Trophoblast cell (in vitro differentiated cells and primary cell): ENCODE measurements at regions not wholly inside any gene's neighbourhood (a gene's known extent, or its start where the extent isn't known, plus 50 kb on each side); places are given as distances from the start of the nearest gene placed in this dataset.

ENCODE experiments used
- DNase-seq, 2 donors: peaks; one replicate each; pipeline ENCODE4 v3.0.0-alpha.2; 2016
- H2AFZ ChIP-seq: 2 replicates; pipeline ENCODE4 v1.6.1; 2013; ENCODE audit warnings: low read length, moderate library complexity, mild to moderate bottlenecking; ENCODE audit not compliant: insufficient read depth, poor library complexity
- H2AK5ac ChIP-seq: 2 replicates; pipeline ENCODE4 v1.6.1; 2013; ENCODE audit warnings: mild to moderate bottlenecking, low read length
- H2BK120ac ChIP-seq: 2 replicates; pipeline ENCODE4 v1.6.1; 2013; ENCODE audit warnings: low read length, mild to moderate bottlenecking, moderate library complexity; ENCODE audit not compliant: insufficient read depth, poor library complexity
- H2BK12ac ChIP-seq: 2 replicates; pipeline ENCODE4 v1.6.1; 2013; ENCODE audit warnings: mild to moderate bottlenecking, low read length, moderate library complexity
- H2BK5ac ChIP-seq: 2 replicates; pipeline ENCODE4 v1.6.1; 2013; ENCODE audit warnings: low read length, low read depth, moderate library complexity, mild to moderate bottlenecking; ENCODE audit not compliant: poor library complexity
- H3K14ac ChIP-seq: 2 replicates; pipeline ENCODE4 v1.6.1; 2013; ENCODE audit warnings: mild to moderate bottlenecking, low read length
- H3K18ac ChIP-seq: 2 replicates; pipeline ENCODE4 v1.6.1; 2013; ENCODE audit warnings: mild to moderate bottlenecking, low read length
- H3K23ac ChIP-seq: 2 replicates; pipeline ENCODE4 v1.6.1; 2013; ENCODE audit warnings: low read length
- H3K27ac ChIP-seq: 2 replicates; pipeline ENCODE4 v1.5.1; 2013; ENCODE audit warnings: low read depth, mild to moderate bottlenecking, inconsistent platforms, low read length, moderate library complexity
- H3K27me3 ChIP-seq: 2 replicates; pipeline ENCODE4 v1.6.1; 2013; ENCODE audit warnings: inconsistent platforms, mild to moderate bottlenecking, low read length, moderate library complexity; ENCODE audit not compliant: insufficient read depth
- H3K36me3 ChIP-seq, 2 experiments: 1 replicate in 1 of 2; 2 replicates in 1 of 2; pipeline ENCODE4 v1.6.1; 2013; ENCODE audit warnings: low read length in 2 of 2, mild to moderate bottlenecking in 2 of 2, moderate library complexity in 1 of 2; ENCODE audit not compliant: insufficient read depth in 2 of 2, control insufficient read depth in 1 of 2
- H3K4ac ChIP-seq: 2 replicates; pipeline ENCODE4 v1.6.1; 2013; ENCODE audit warnings: low read depth, mild to moderate bottlenecking, low read length, moderate library complexity
- H3K4me1 ChIP-seq, 2 experiments: 1 replicate in 1 of 2; 2 replicates in 1 of 2; pipeline ENCODE4 v1.6.1; 2013; ENCODE audit warnings: low read length in 2 of 2, mild to moderate bottlenecking in 2 of 2, moderate library complexity in 1 of 2; ENCODE audit not compliant: insufficient read depth in 2 of 2, control insufficient read depth in 1 of 2
- H3K4me2 ChIP-seq: 2 replicates; pipeline ENCODE4 v1.6.1; 2013; ENCODE audit warnings: inconsistent platforms, mild to moderate bottlenecking, low read length, moderate library complexity
- H3K4me3 ChIP-seq: 2 replicates; pipeline ENCODE4 v1.5.1; 2013; ENCODE audit warnings: mild to moderate bottlenecking, low read depth, low read length, inconsistent platforms
- H3K79me1 ChIP-seq: one replicate; pipeline ENCODE4 v1.6.1; 2013; ENCODE audit warnings: low read length
- H3K79me2 ChIP-seq: 2 replicates; pipeline ENCODE4 v1.6.1; 2013; ENCODE audit warnings: low read length, mild to moderate bottlenecking; ENCODE audit not compliant: control insufficient read depth, insufficient read depth, poor library complexity
- H3K9ac ChIP-seq: 2 replicates; pipeline ENCODE4 v1.6.1; 2013; ENCODE audit warnings: mild to moderate bottlenecking, low read length
- H3K9me3 ChIP-seq: 2 replicates; pipeline ENCODE4 v1.6.1; 2013; ENCODE audit warnings: low read depth, mild to moderate bottlenecking, control low read depth, inconsistent platforms, low read length; ENCODE audit not compliant: insufficient read depth
- H4K12ac ChIP-seq: 2 replicates; pipeline ENCODE4 v1.6.1; 2013; ENCODE audit warnings: low read depth, mild to moderate bottlenecking, low read length, moderate library complexity
- H4K8ac ChIP-seq: 2 replicates; pipeline ENCODE4 v1.6.1; 2013; ENCODE audit warnings: low read depth, mild to moderate bottlenecking, low read length, moderate library complexity
- H4K91ac ChIP-seq: one replicate; pipeline ENCODE4 v1.6.1; 2013; ENCODE audit warnings: low read depth, mild to moderate bottlenecking, low read length, moderate library complexity
- WGBS: extraction: QIAGEN DNeasy Blood & Tissue Kit; methylation state at CpG from one replicate; pipeline ENCODE4 v1.1.7; 2013; ENCODE audit warnings: missing lambda C conversion rate; ENCODE audit not compliant: insufficient read length, insufficient coverage; ENCODE audit errors: extremely low coverage; 5-methylcytosine and 5-hydroxymethylcytosine counted together

DNA sequence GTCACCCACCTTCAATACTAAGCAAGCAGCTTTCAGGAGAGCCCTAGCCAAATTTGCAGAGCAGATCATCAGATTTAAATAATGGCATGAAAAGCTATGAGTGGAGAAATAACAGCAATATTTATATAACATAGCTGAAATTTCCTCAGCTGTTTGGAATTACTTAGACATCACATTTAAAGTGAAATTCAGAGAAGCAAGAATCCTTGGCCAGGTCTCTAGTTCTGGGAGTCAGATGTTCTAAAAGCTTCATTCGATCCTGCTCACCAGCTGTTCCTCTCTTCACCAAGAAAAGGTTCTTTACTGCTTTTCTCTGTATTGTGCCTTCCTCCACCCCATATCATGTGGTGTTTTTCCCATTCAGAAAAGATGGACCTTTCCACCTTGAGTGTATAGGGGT lies 152.3 kb upstream of the JAG1 start:
- no peak overlapping the region for H4K91ac ChIP-seq
- H4K12ac ChIP-seq: no peak overlapping the region
- H3K27ac ChIP-seq: no peak overlapping the region
- no peaks in the 10 kb centered on the region for H3K9me3 ChIP-seq
- no peak overlapping the region for H3K14ac ChIP-seq
- H4K8ac ChIP-seq: no peak overlapping the region
- no peak overlapping the region for H2AK5ac ChIP-seq
- no peak overlapping the region for H3K4ac ChIP-seq
- H3K4me3 ChIP-seq: no peak overlapping the region
- H3K18ac ChIP-seq: no peak overlapping the region
- H3K27me3 ChIP-seq: no peaks in the 10 kb centered on the region
- no peak overlapping the region for H2AFZ ChIP-seq
- no peak overlapping the region for H3K23ac ChIP-seq
- H2BK12ac ChIP-seq: no peak overlapping the region
- no peak overlapping the region for H2BK5ac ChIP-seq
- DNase-seq: no peak
- H3K36me3 ChIP-seq: no peaks in the 10 kb centered on the region
- no peak overlapping the region for H3K9ac ChIP-seq
- no CpG with 5 or more reads among the region's 1 CpG for WGBS
- no peak overlapping the region for H3K4me2 ChIP-seq
- H3K4me1 ChIP-seq: no peaks in the 10 kb centered on the region
- H2BK120ac ChIP-seq: no peak overlapping the region
- no peaks in the 10 kb centered on the region for H3K79me1 ChIP-seq
- H3K79me2 ChIP-seq: no peaks in the 10 kb centered on the region

DNA sequence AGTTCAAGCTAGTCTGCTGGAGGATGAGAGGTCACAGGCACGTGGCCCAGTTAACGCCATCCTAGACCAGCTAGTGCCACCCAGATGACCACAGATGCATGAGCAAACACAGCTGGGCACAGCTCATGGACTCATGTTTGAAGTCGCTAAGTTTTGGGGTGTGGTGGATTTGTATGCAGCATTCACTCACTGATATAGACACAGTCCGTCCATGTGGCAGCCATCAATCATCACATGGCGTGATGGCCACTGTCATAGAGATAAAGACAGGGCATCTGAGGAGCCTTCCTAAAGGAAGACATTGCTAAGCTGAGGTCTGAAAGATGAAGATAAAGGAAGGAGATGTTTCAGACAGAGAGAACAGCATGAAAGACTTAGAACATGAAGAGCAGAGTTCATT lies 154.4 kb upstream of the JAG1 start:
- H2BK12ac ChIP-seq: no peak overlapping the region
- no peak overlapping the region for H3K9ac ChIP-seq
- H4K12ac ChIP-seq: no peak overlapping the region
- peak overlapping the region; percentile 28 for H3K4me3 ChIP-seq
- no peaks in the 10 kb centered on the region for H3K9me3 ChIP-seq
- H3K4ac ChIP-seq: no peak overlapping the region
- no peak overlapping the region for H2AFZ ChIP-seq
- no peak overlapping the region for H3K27ac ChIP-seq
- H4K8ac ChIP-seq: no peak overlapping the region
- H3K23ac ChIP-seq: no peak overlapping the region
- no CpG with 5 or more reads among the region's 5 CpGs for WGBS
- no peak overlapping the region for H3K14ac ChIP-seq
- no peaks in the 10 kb centered on the region for H3K79me2 ChIP-seq
- H3K18ac ChIP-seq: no peak overlapping the region
- H4K91ac ChIP-seq: no peak overlapping the region
- H3K4me2 ChIP-seq: no peak overlapping the region
- no peak for DNase-seq
- no peaks in the 10 kb centered on the region for H3K79me1 ChIP-seq
- no peaks in the 10 kb centered on the region for H3K27me3 ChIP-seq
- H2AK5ac ChIP-seq: no peak overlapping the region
- no peak overlapping the region for H2BK5ac ChIP-seq
- H3K4me1 ChIP-seq: no peaks in the 10 kb centered on the region
- H2BK120ac ChIP-seq: no peak overlapping the region
- no peaks in the 10 kb centered on the region for H3K36me3 ChIP-seq

DNA sequence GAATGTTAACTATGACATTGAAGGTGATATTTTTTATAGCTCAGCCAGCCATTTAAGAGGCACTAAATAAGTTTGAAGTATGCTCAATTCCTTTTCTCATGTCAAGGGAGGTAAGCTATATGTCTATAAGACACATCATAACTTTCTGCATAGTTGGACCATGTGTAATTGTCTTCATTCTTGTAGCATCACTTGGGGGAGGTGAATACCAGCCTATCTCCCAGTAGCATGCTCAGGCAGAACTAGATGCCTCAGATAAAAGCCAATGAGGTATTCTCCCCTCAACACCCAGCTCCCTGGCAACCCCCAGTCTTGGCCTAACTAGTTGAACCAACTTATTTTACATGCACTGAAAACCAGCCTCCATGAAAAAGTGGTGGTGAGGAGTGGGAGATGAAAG lies 158.3 kb upstream of the JAG1 start:
- Histone ChIP-seq H3K4ac (no peak overlapping the region), H3K79me1 (no peaks in the 10 kb centered on the region), H4K12ac (no peak overlapping the region), H3K4me2 (no peak overlapping the region), H3K23ac (no peak overlapping the region), H3K36me3 (no peaks in the 10 kb centered on the region), H3K4me1 (no peaks in the 10 kb centered on the region), H3K18ac (no peak overlapping the region), H2BK5ac (no peak overlapping the region), H4K91ac (no peak overlapping the region), H2BK12ac (no peak overlapping the region), H3K79me2 (no peaks in the 10 kb centered on the region), H3K14ac (no peak overlapping the region), H3K4me3 (no peak overlapping the region), H4K8ac (no peak overlapping the region), H3K27me3 (no peaks in the 10 kb centered on the region), H2AK5ac (no peak overlapping the region), H2BK120ac (no peak overlapping the region), H2AFZ (no peak overlapping the region), H3K9ac (no peak overlapping the region), H3K9me3 (no peaks in the 10 kb centered on the region), H3K27ac (no peak overlapping the region)
- DNase-seq: peak in 1 of 2 donors; percentile 53

DNA sequence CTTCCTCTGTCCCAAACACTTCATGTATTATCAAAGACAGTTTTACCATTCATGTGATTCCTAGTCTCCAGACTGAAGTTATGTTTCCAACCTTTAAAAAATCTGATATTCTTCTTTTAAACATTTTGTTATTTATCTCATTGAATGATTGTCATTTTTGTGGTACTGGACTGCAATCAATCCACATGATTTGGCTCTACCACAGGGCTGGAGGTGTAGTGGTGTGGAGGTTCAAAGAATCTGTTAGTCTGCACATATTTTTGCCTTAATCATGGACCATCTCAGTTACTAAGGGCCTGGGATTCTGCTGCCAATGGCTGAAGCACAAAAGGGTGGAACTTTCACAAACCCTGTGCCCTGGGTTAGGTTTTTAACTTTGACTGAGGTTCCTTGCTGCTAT lies 164.1 kb upstream of the JAG1 start:
- Histone ChIP-seq H2AFZ (no peak overlapping the region), H3K27ac (no peak overlapping the region), H3K36me3 (no peaks in the 10 kb centered on the region), H2BK120ac (no peak overlapping the region), H3K18ac (no peak overlapping the region), H3K23ac (no peak overlapping the region), H3K4ac (no peak overlapping the region), H4K8ac (no peak overlapping the region), H3K4me3 (no peak overlapping the region), H3K79me1 (no peaks in the 10 kb centered on the region), H3K27me3 (no peaks in the 10 kb centered on the region), H4K91ac (no peak overlapping the region), H2AK5ac (no peak overlapping the region), H3K4me1 (no peaks in the 10 kb centered on the region), H3K9me3 (no peaks in the 10 kb centered on the region), H2BK5ac (no peak overlapping the region), H3K4me2 (no peak overlapping the region), H3K14ac (no peak overlapping the region), H3K9ac (no peak overlapping the region), H4K12ac (no peak overlapping the region), H3K79me2 (no peaks in the 10 kb centered on the region), H2BK12ac (no peak overlapping the region)
- no peak for DNase-seq

DNA sequence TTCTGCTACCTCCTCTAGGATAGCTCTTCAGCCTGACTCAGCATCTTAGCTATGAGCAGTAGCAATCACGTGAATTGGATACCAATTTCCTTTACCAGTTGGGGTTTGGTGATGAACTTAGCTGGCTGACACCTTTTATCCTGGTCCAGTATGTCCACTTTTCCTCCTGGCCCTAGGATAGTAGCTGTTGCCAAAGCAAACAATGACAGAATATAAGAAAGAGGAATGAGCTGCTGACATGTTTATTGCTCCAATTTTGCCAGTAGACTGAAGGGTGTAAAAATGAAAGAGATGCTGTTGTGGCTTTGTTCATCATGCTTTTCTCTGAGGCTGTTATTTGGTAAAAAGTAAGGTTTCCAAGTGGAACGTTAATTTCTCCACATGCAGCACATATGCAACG lies 168.3 kb upstream of the JAG1 start:
- Histone ChIP-seq H3K27ac (no peak overlapping the region), H3K18ac (no peak overlapping the region), H2BK120ac (no peak overlapping the region), H3K27me3 (no peaks in the 10 kb centered on the region), H4K12ac (no peak overlapping the region), H3K79me2 (no peaks in the 10 kb centered on the region), H3K36me3 (no peaks in the 10 kb centered on the region), H2BK12ac (no peak overlapping the region), H4K91ac (no peak overlapping the region), H3K9ac (no peak overlapping the region), H4K8ac (no peak overlapping the region), H3K23ac (no peak overlapping the region), H3K79me1 (no peaks in the 10 kb centered on the region), H3K4ac (no peak overlapping the region), H2AFZ (no peak overlapping the region), H3K4me1 (no peaks in the 10 kb centered on the region), H3K4me2 (no peak overlapping the region), H3K4me3 (no peak overlapping the region), H2AK5ac (no peak overlapping the region), H3K14ac (no peak overlapping the region), H3K9me3 (no peaks in the 10 kb centered on the region), H2BK5ac (no peak overlapping the region)
- no CpG with 5 or more reads among the region's 3 CpGs for WGBS
- no peak for DNase-seq
